ENCODE measurements at regions not wholly inside any gene's neighbourhood (a gene's known extent, or its start where the extent isn't known, plus 50 kb on each side); places are given as distances from the start of the nearest gene placed in this dataset.

DNA sequence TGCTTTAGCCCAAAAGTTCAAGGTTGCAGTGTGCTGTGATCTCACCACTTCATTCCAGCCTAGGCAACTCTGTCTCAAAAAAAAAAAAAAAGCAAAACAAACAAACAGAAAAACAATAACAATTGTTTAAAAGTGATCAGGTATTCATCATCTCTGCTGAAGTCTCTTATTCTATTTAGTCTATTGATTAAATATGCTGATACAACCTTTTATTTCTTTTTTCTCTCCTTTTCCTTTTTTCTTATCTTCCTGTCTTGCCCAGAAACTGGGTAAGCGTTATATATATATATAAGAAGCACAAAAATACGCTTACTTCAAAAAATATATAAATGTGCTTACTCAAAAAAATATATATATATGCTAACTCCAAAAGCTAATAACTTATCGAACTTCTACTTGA lies 213.8 kb upstream of the EEA1 start:
- DNase-seq (no peak), ATAC-seq (no peak)
- no peaks in the 10 kb centered on the region for H3K36me3 ChIP-seq
- no peaks in the 10 kb centered on the region for H3K27me3 ChIP-seq
- intact Hi-C loops (cut with DNase I): no loop called here
- H3K4me3 ChIP-seq: no peak overlapping the region
- peaks cover 0 to 9% (median 0%) of the 10 kb centered on the region in 11 donors for H3K9me3 ChIP-seq
- H3K4me1 ChIP-seq: peaks cover 0 to 21% (median 2%) of the 10 kb centered on the region in 9 donors
- no peak for TF ChIP-seq CTCF (IDR thresholded peaks at IDR 0.05)
- no peak overlapping the region for H3K27ac ChIP-seq
- 96 to 97% methylated on average over 3 of the region's 3 CpGs for WGBS, 2 donors

GRCh38 chr12:93144109-93144508 lies 215.0 kb upstream of the EEA1 start:
- H3K9me3 ChIP-seq: peaks cover 0 to 9% (median 0%) of the 10 kb centered on the region in 11 donors
- intact Hi-C loops (cut with DNase I): no loop called here
- H3K27me3 ChIP-seq: no peaks in the 10 kb centered on the region
- no peaks in the 10 kb centered on the region for H3K36me3 ChIP-seq
- peaks cover 0 to 9% (median 0%) of the 10 kb centered on the region in 9 donors for H3K4me1 ChIP-seq
- DNase-seq (no peak), ATAC-seq (no peak)
- no peak for TF ChIP-seq CTCF (IDR thresholded peaks at IDR 0.05)
- H3K4me3 ChIP-seq: no peak overlapping the region
- no peak overlapping the region for H3K27ac ChIP-seq
- 89 to 93% methylated on average over 2 of the region's 2 CpGs for WGBS, 2 donors

DNA sequence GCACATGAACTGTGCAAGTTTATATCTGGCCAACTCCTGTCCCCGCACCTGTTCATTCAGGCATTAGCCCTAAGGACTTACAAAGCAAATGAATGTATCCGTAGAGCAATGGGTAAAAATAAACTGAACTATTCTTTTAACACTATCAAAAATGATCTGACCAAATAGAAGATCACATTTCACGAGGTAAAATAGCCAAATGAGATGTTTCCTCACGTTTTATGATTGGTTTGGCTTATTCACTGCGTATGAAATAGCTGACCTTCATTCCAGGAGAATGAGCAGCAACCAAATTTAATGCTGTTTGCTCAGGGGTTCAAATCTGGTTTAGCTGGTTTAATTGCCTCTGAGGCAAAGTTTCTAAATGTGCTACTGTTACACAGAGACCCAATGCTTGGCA lies 216.0 kb upstream of the EEA1 start:
- intact Hi-C loops (cut with DNase I): no loop called here
- H3K4me3 ChIP-seq: no peak overlapping the region
- no peak for ATAC-seq
- TF ChIP-seq CTCF (IDR thresholded peaks at IDR 0.05): no peak
- no peaks in the 10 kb centered on the region for H3K4me1 ChIP-seq
- no peak for DNase-seq
- no peak overlapping the region for H3K27ac ChIP-seq
- 79 to 89% methylated on average over 5 of the region's 5 CpGs for WGBS, 2 donors
- H3K36me3 ChIP-seq: no peaks in the 10 kb centered on the region
- no peaks in the 10 kb centered on the region for H3K27me3 ChIP-seq
- peaks cover 0 to 9% (median 0%) of the 10 kb centered on the region in 11 donors for H3K9me3 ChIP-seq

DNA sequence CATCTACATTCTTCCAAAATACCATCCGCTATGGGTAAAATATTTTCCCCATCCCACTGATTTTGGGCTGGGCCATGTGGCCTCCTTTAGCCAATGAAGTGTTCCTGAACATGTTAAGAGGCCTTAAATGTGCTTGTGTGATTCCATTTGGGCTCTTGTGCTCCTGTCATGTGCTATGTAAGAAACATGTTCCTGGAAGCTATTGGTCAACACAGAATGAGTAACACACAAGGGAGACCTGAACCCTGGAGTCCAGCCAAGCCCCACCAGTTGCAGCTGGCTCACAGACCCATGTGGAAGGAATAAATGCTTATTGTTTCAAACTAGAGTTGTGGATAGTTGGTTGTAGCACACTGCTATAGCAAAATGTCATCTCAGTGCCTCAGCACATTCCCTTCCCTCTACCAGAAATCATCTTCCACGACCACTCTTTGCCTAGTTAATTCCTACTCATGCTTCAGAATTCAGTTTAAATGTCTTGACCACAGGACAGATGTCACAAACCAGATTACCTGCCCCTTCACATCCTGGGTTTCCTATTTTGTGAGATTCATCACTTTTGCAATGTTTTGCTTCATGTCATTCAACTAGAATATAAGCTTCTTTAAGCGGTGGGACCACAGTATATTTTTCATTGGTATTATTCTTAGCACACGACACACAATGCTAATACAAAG lies 217.3 kb upstream of the EEA1 start:
- peaks cover 0 to 3% (median 0%) of the 10 kb centered on the region in 11 donors for H3K9me3 ChIP-seq
- no peak for TF ChIP-seq CTCF (IDR thresholded peaks at IDR 0.05)
- no peaks in the 10 kb centered on the region for H3K27me3 ChIP-seq
- intact Hi-C loops (cut with DNase I): no loop called here
- no peaks in the 10 kb centered on the region for H3K4me1 ChIP-seq
- no peak overlapping the region for H3K27ac ChIP-seq
- H3K36me3 ChIP-seq: no peaks in the 10 kb centered on the region
- 92 to 96% methylated on average over 4 of the region's 4 CpGs for WGBS, 2 donors
- H3K4me3 ChIP-seq: no peak overlapping the region
- ATAC-seq (no peak), DNase-seq (no peak)

Data from heart right ventricle (tissue), 16 donors.